K562 (cell line): ENCODE measurements at regions not wholly inside any gene's neighbourhood (a gene's known extent, or its start where the extent isn't known, plus 50 kb on each side); places are given as distances from the start of the nearest gene placed in this dataset.

Source experiments
- ATAC-seq: fragments of 200-7000 bp; cut with Tn5 transposase; 3 replicates; pipeline ENCODE4 v1.9.1; 2020; ENCODE audit warnings: moderate library complexity
- BruUV-seq: library from RNA; stranded (reverse); fragments of 400-500 nt; replicated peaks from 2 replicates; lab custom pipeline; 2021; lab: Mats Ljungman, UMichigan
- CTCF ChIA-PET: fragments of 300-600 bp; formaldehyde crosslinking; extraction: SDS; loops from one replicate; lab custom pipeline; 2021; ENCODE audit warnings: low intra/inter-chr PET ratio; lab: Yijun Ruan, JAX
- POLR2A ChIA-PET: fragments of 300-600, 350-650 bp; sonication (Branson Sonifier 250); formaldehyde crosslinking; extraction: SDS; loops from one replicate; lab custom pipeline; 2021; ENCODE audit warnings: antibody characterized with exemption, inconsistent platforms; lab: Yijun Ruan, JAX
- DNase-seq, 4 experiments: peaks; one replicate each; pipeline versions ENCODE4 v3.0.0 to v3.0.0-alpha.2; 2011 to 2018; ENCODE audit warnings: low spot score in 3 of 4, mixed read lengths in 3 of 4; ENCODE audit errors: extremely low read depth in 1 of 4
- FAIRE-seq: peaks from 2 replicates; lab custom pipeline; 2011; peaks lifted over from hg19 to GRCh38; lab: Jason Lieb, UNC
- H2AFZ ChIP-seq: 2 replicates; pipeline ENCODE4 v1.6.0; 2011; ENCODE audit warnings: low read depth, low read length, control low read depth, inconsistent platforms
- H3K27ac ChIP-seq: fragments of 200-600 bp; 3 replicates; pipeline ENCODE4 v1.8.0; 2011; ENCODE audit warnings: low read depth, mild to moderate bottlenecking, control low read depth, inconsistent platforms, low read length, moderate library complexity, mixed read lengths; ENCODE audit errors: extremely low read depth
- H3K27me3 ChIP-seq, 2 experiments: fragments of 300-600 bp in 1 of 2; 2 replicates in 1 of 2; 3 replicates in 1 of 2; pipeline versions ENCODE4 v1.6.0 to v1.8.0; 2011; ENCODE audit warnings: inconsistent platforms in 2 of 2, low read length in 2 of 2, mild to moderate bottlenecking in 1 of 2, mixed read lengths in 1 of 2, moderate library complexity in 1 of 2; ENCODE audit not compliant: control insufficient read depth in 2 of 2, insufficient read depth in 2 of 2
- H3K36me3 ChIP-seq: fragments of 300-600 bp; 3 replicates; pipeline ENCODE4 v1.8.0; 2011; ENCODE audit warnings: mild to moderate bottlenecking, low read length, inconsistent platforms; ENCODE audit not compliant: control insufficient read depth, insufficient read depth
- H3K4me1 ChIP-seq, 2 experiments: fragments of 200-600 bp in 1 of 2; replicated peaks in 1 of 2; 2 replicates in 1 of 2; 3 replicates in 1 of 2; pipeline versions ENCODE4 v1.5.1 to v1.8.0; 2011; ENCODE audit warnings: inconsistent platforms in 2 of 2, low read length in 2 of 2, mild to moderate bottlenecking in 1 of 2, mixed read lengths in 1 of 2, moderate library complexity in 1 of 2; ENCODE audit not compliant: control insufficient read depth in 2 of 2, insufficient read depth in 2 of 2
- H3K4me2 ChIP-seq: 2 replicates; pipeline ENCODE4 v1.6.1; 2011; ENCODE audit warnings: low read length, control low read depth, inconsistent platforms, mixed read lengths; ENCODE audit not compliant: insufficient read depth
- H3K4me3 ChIP-seq: fragments of 200-600 bp; sonication (generic), shearing (Covaris generic); 2 replicates; pipeline ENCODE4 v1.5.1; 2016; ENCODE audit warnings: control low read depth, inconsistent platforms
- H3K79me2 ChIP-seq: fragments of 200-600 bp; 3 replicates; pipeline ENCODE4 v1.8.0; 2011; ENCODE audit warnings: low read length, inconsistent platforms; ENCODE audit not compliant: control insufficient read depth, insufficient read depth
- H3K9ac ChIP-seq, 2 experiments: 2 replicates each; pipeline versions ENCODE4 v1.6.0 to v1.6.1; 2011; ENCODE audit warnings: low read depth in 2 of 2, low read length in 2 of 2, control low read depth in 1 of 2, inconsistent platforms in 1 of 2, mild to moderate bottlenecking in 1 of 2, mixed read lengths in 1 of 2; ENCODE audit not compliant: insufficient read depth in 1 of 2
- H3K9me1 ChIP-seq: one replicate; pipeline ENCODE4 v1.6.0; 2011; ENCODE audit warnings: inconsistent platforms, mild to moderate bottlenecking, low read length, moderate library complexity; ENCODE audit not compliant: control insufficient read depth, insufficient read depth
- H3K9me3 ChIP-seq: replicated peaks from 2 replicates; pipeline ENCODE4 v1.5.1; 2011; ENCODE audit warnings: low read depth, low read length, inconsistent platforms; ENCODE audit not compliant: control insufficient read depth, insufficient read depth
- H4K20me1 ChIP-seq: replicated peaks from 2 replicates; pipeline ENCODE4 v1.6.1; 2011; ENCODE audit warnings: low read length, inconsistent platforms, mixed read lengths; ENCODE audit not compliant: control insufficient read depth, insufficient read depth
- CBFA2T2 ChIP-seq: fragments of 450-650 bp; conservative IDR thresholded peaks from 2 replicates; pipeline ENCODE4 v1.6.1; 2017; ENCODE audit warnings: mild to moderate bottlenecking
- CC2D1A ChIP-seq: fragments of 450-650 bp; IDR thresholded peaks from 2 replicates; pipeline ENCODE4 v1.6.1; 2017; ENCODE audit warnings: mild to moderate bottlenecking
- CCNT2 ChIP-seq: IDR thresholded peaks from 2 replicates; pipeline ENCODE4 v1.6.1; 2011; ENCODE audit warnings: borderline replicate concordance, low read depth, mild to moderate bottlenecking, moderate library complexity, mixed read lengths, low read length; ENCODE audit not compliant: insufficient read length; ENCODE audit errors: extremely low read depth
- CXXC5 ChIP-seq: fragments of 250-450 bp; sonication (Bioruptor Pico); IDR thresholded peaks from 2 replicates; pipeline ENCODE4 v1.8.0; 2022; ENCODE audit warnings: inconsistent platforms, mild to moderate bottlenecking, moderate library complexity
- ETS1 ChIP-seq: conservative IDR thresholded peaks from 2 replicates; pipeline ENCODE4 v1.6.1; 2011; ENCODE audit warnings: low read depth, mild to moderate bottlenecking, low read length; ENCODE audit not compliant: control insufficient read depth
- ETV6 ChIP-seq, 3 experiments: fragments of 150-350 bp in 1 of 3; sonication (generic) in 1 of 3; formaldehyde crosslinking in 1 of 3; IDR thresholded peaks; 2 replicates each; pipeline versions ENCODE4 v1.6.1 to v1.8.0; 2014 to 2022; ENCODE audit warnings: borderline replicate concordance in 2 of 3, low read depth in 2 of 3, antibody characterized with exemption in 1 of 3, low read length in 1 of 3, mild to moderate bottlenecking in 1 of 3, missing genetic modification reagents in 1 of 3
- HDAC6 ChIP-seq: IDR thresholded peaks from 2 replicates; pipeline ENCODE4 v1.6.1; 2012; ENCODE audit warnings: low read depth, mild to moderate bottlenecking, control low read depth, inconsistent platforms, low read length, moderate library complexity
- PURB ChIP-seq: sonication (generic); formaldehyde crosslinking; IDR thresholded peaks from 2 replicates; pipeline ENCODE4 v1.9.0; 2021; ENCODE audit warnings: low read depth, mild to moderate bottlenecking, missing genetic modification reagents
- RBM25 ChIP-seq: fragments of 200-400 bp; formaldehyde crosslinking; IDR thresholded peaks from 2 replicates; pipeline ENCODE4 v1.6.1; 2018; ENCODE audit warnings: low read length, low read depth, moderate library complexity; ENCODE audit not compliant: severe bottlenecking
- SNIP1 ChIP-seq: fragments of 450-650 bp; IDR thresholded peaks from 2 replicates; pipeline ENCODE4 v1.7.1; 2017; ENCODE audit warnings: low read depth, mild to moderate bottlenecking
- ZNF239 ChIP-seq: fragments of 250-450 bp; sonication (Bioruptor Pico); IDR thresholded peaks from 2 replicates; pipeline ENCODE4 v1.4.0; 2020; ENCODE audit warnings: mild to moderate bottlenecking
- ZNF41 ChIP-seq: fragments of 250-450 bp; sonication (Bioruptor Pico); conservative IDR thresholded peaks from 2 replicates; pipeline ENCODE4 v1.4.0; 2020; ENCODE audit warnings: mild to moderate bottlenecking
- ZNF512 ChIP-seq: IDR thresholded peaks from 2 replicates; pipeline ENCODE4 v1.6.1; 2016; ENCODE audit warnings: missing genetic modification characterization, missing compliant biosample characterization
- ZNF592 ChIP-seq: fragments of 450-650 bp; IDR thresholded peaks from 2 replicates; pipeline ENCODE4 v1.6.1; 2017; ENCODE audit warnings: antibody characterized with exemption, mild to moderate bottlenecking
- WGBS: fragments of 100-300 bp; shearing (Covaris generic); methylation state at CpG from one replicate; pipeline ENCODE4 v1.1.6; 2016; ENCODE audit warnings: low coverage, mixed read lengths; ENCODE audit not compliant: insufficient coverage; ENCODE audit errors: missing lambda C conversion rate; 5-methylcytosine and 5-hydroxymethylcytosine counted together
- in situ Hi-C: fragments of 300-500 bp; cut with MboI; formaldehyde crosslinking; loops from 4 replicates; pipeline ENCODE4 v1.15.0; 2018; ENCODE audit warnings: inconsistent platforms, mixed read lengths
- intact Hi-C: fragments of 100-400 bp; cut with micrococcal nuclease; formaldehyde crosslinking; loops from 2 replicates; pipeline ENCODE4 v1.14.2; 2022

GRCh38 chr4:44806071-44806470 lies 79.7 kb upstream of the GNPDA2 start (continued):
- TF ChIP-seq ETS1 (no peak), ZNF592 (no peak)
- TF ChIP-seq, all 486 proteins: peak for 0

- FAIRE-seq: no peak
- no peaks in the 10 kb centered on the region for H3K27me3 ChIP-seq
- BruUV-seq: no TSS peak
- 0% methylated on average over 1 of the region's 1 CpG for WGBS
- CTCF ChIA-PET: no interaction called here
- H3K9me3 ChIP-seq: no peaks in the 10 kb centered on the region
- intact Hi-C loops (no loop called here), in situ Hi-C loops (no loop called here)
- no peak for DNase-seq
- no peak overlapping the region for H2AFZ ChIP-seq
- POLR2A ChIA-PET: no interaction called here
- H3K36me3 ChIP-seq: no peaks in the 10 kb centered on the region
- ATAC-seq: no peak
- no peak overlapping the region for H3K9ac ChIP-seq
- H3K4me2 ChIP-seq: no peak overlapping the region
- no peaks in the 10 kb centered on the region for H3K4me1 ChIP-seq
- H4K20me1 ChIP-seq: no peaks in the 10 kb centered on the region
- H3K9me1 ChIP-seq: no peaks in the 10 kb centered on the region
- no peaks in the 10 kb centered on the region for H3K79me2 ChIP-seq
- H3K27ac ChIP-seq: no peak overlapping the region
- H3K4me3 ChIP-seq: no peak overlapping the region
- no peak for TF ChIP-seq CXXC5 (CRISPR knock-in tag)
- no peak for TF ChIP-seq ZNF239 (CRISPR knock-in tag)
- no peak for TF ChIP-seq SNIP1
- TF ChIP-seq CC2D1A: no peak
- TF ChIP-seq RBM25: no peak
- TF ChIP-seq ZNF41 (CRISPR knock-in tag): no peak
- TF ChIP-seq ZNF512 (tag): no peak
- TF ChIP-seq CBFA2T2: no peak
- no peak for TF ChIP-seq HDAC6
- TF ChIP-seq PURB: no peak
- TF ChIP-seq CCNT2: no peak
- no peak for TF ChIP-seq ETV6 (IDR thresholded peaks at IDR 0.05; ENCODE audit: borderline replicate concordance in 1 of 2, low read depth in 2 of 2, low read length in 1 of 2)
- no peak for TF ChIP-seq ETV6 (CRISPR knock-in tag; IDR thresholded peaks at IDR 0.05; ENCODE audit: borderline replicate concordance)
Measured at GRCh38 chr4:44804301-44804700, 77.9 kb upstream of the GNPDA2 start.
